HCT116 (cell line): ENCODE measurements at regions not wholly inside any gene's neighbourhood (a gene's known extent, or its start where the extent isn't known, plus 50 kb on each side); places are given as distances from the start of the nearest gene placed in this dataset.

ENCODE experiments used
- ATAC-seq: fragments of 200-7000 bp; cut with Tn5 transposase; 2 replicates; pipeline ENCODE4 v1.9.1; 2020; ENCODE audit warnings: mild to moderate bottlenecking, moderate library complexity
- BruUV-seq: library from RNA; stranded (reverse); fragments of 400-500 nt; replicated peaks from 2 replicates; lab custom pipeline; 2021; lab: Mats Ljungman, UMichigan
- CTCF ChIA-PET: fragments of 300-600 bp; sonication (Branson Sonifier 250); formaldehyde crosslinking; loops from one replicate; lab custom pipeline; 2021; ENCODE audit warnings: antibody characterized with exemption; lab: Charles Lee
- POLR2A ChIA-PET: fragments of 300-600, 350-600 bp; sonication (Branson Sonifier 250); formaldehyde crosslinking; loops from one replicate; lab custom pipeline; 2021; ENCODE audit warnings: antibody characterized with exemption; lab: Charles Lee
- RAD21 ChIA-PET, 2 experiments: fragments of 300-600 bp; sonication (Branson Sonifier 250); formaldehyde crosslinking; loops; one replicate each; lab custom pipeline; 2023; ENCODE audit warnings: low total read pairs in 2 of 2; ENCODE audit not compliant: uncharacterized antibody in 2 of 2, unreplicated experiment in 2 of 2, low non-redundant PET in 1 of 2; lab: Charles Lee
- DNase-seq: peaks from one replicate; pipeline ENCODE4 v3.0.0-alpha.2; 2010; ENCODE audit warnings: low read depth, low spot score
- H2AFZ ChIP-seq: fragments of 200-600 bp; shearing (Covaris generic), sonication (generic); 2 replicates; pipeline ENCODE4 v1.6.1; 2017; ENCODE audit warnings: low read depth, mixed run types, mixed read lengths, antibody characterized with exemption, low read length; ENCODE audit not compliant: poor library complexity, severe bottlenecking
- H3K27ac ChIP-seq: 2 replicates; pipeline ENCODE4 v1.5.1; 2012; ENCODE audit warnings: low read depth, low read length
- H3K27me3 ChIP-seq: fragments of 200-600 bp; sonication (generic); 2 replicates; pipeline ENCODE4 v1.6.1; 2016; ENCODE audit warnings: mixed run types, low read length, mixed read lengths; ENCODE audit not compliant: insufficient read depth
- H3K36me3 ChIP-seq, 2 experiments: fragments of 200-500 bp in 1 of 2; fragments of 200-600 bp in 1 of 2; sonication (Bioruptor generic) in 1 of 2; sonication (generic) in 1 of 2; 2 replicates each; pipeline versions ENCODE4 v1.5.1 to v1.6.1; 2014 to 2016; ENCODE audit warnings: low read length in 2 of 2, inconsistent platforms in 1 of 2, mixed read lengths in 1 of 2, mixed run types in 1 of 2; ENCODE audit not compliant: insufficient read depth in 2 of 2, control insufficient read depth in 1 of 2
- H3K4me1 ChIP-seq, 2 experiments: fragments of 200-600 bp in 1 of 2; sonication (generic) in 1 of 2; 2 replicates each; pipeline versions ENCODE4 v1.5.1 to v1.6.1; 2012 to 2017; ENCODE audit warnings: low read length in 2 of 2, inconsistent platforms in 1 of 2, mild to moderate bottlenecking in 1 of 2, mixed read lengths in 1 of 2, mixed run types in 1 of 2, moderate library complexity in 1 of 2; ENCODE audit not compliant: insufficient read depth in 2 of 2, control insufficient read depth in 1 of 2
- H3K4me2 ChIP-seq: fragments of 200-600 bp; sonication (generic); 2 replicates; pipeline ENCODE4 v1.6.1; 2017; ENCODE audit warnings: mixed run types, low read length, mixed read lengths
- H3K4me3 ChIP-seq, 2 experiments: fragments of 200-600 bp in 1 of 2; sonication (generic) in 1 of 2; replicated peaks in 1 of 2; 2 replicates each; pipeline ENCODE4 v1.5.1; 2011 to 2016; ENCODE audit warnings: low read length in 2 of 2, control low read depth in 1 of 2, low read depth in 1 of 2, mild to moderate bottlenecking in 1 of 2, mixed read lengths in 1 of 2, mixed run types in 1 of 2
- H3K79me2 ChIP-seq: fragments of 200-600 bp; sonication (generic); 2 replicates; pipeline ENCODE4 v1.6.1; 2017; ENCODE audit warnings: mild to moderate bottlenecking, mixed run types, low read length, moderate library complexity, mixed read lengths; ENCODE audit not compliant: insufficient read depth
- H3K9ac ChIP-seq: fragments of 200-600 bp; sonication (generic); 2 replicates; pipeline ENCODE4 v1.6.1; 2016; ENCODE audit warnings: low read length, mixed read lengths
- H3K9me2 ChIP-seq: fragments of 200-600 bp; sonication (generic), shearing (Covaris generic); 2 replicates; pipeline ENCODE4 v1.6.1; 2017; ENCODE audit warnings: mixed run types, mild to moderate bottlenecking, moderate library complexity; ENCODE audit not compliant: insufficient read depth
- H3K9me3 ChIP-seq, 2 experiments: fragments of 200-500 bp in 1 of 2; fragments of 200-600 bp in 1 of 2; sonication (Bioruptor generic) in 1 of 2; sonication (generic) in 1 of 2; 2 replicates each; pipeline ENCODE4 v1.6.1; 2014 to 2017; ENCODE audit warnings: low read length in 2 of 2, mixed read lengths in 2 of 2, inconsistent platforms in 1 of 2, low read depth in 1 of 2, mild to moderate bottlenecking in 1 of 2, mixed run types in 1 of 2, moderate library complexity in 1 of 2; ENCODE audit not compliant: control insufficient read depth in 1 of 2, insufficient read depth in 1 of 2
- H4K20me1 ChIP-seq: fragments of 200-600 bp; sonication (generic), shearing (Covaris generic); 2 replicates; pipeline ENCODE4 v1.6.1; 2017; ENCODE audit warnings: mixed run types, mild to moderate bottlenecking, moderate library complexity; ENCODE audit not compliant: insufficient read depth
- ATF3 ChIP-seq: IDR thresholded peaks from 2 replicates; pipeline ENCODE4 v1.6.1; 2012
- CBX3 ChIP-seq: IDR thresholded peaks from 2 replicates; pipeline ENCODE4 v1.6.1; 2012; ENCODE audit warnings: low read depth
- CEBPB ChIP-seq: IDR thresholded peaks from 2 replicates; pipeline ENCODE4 v1.6.1; 2012; ENCODE audit warnings: low read depth
- ELF1 ChIP-seq: IDR thresholded peaks from 2 replicates; pipeline ENCODE4 v1.6.1; 2012; ENCODE audit warnings: low read depth, borderline replicate concordance
- EZH2 ChIP-seq: fragments of 200-600 bp; sonication (generic); IDR thresholded peaks from 2 replicates; pipeline ENCODE4 v1.6.1; 2017; ENCODE audit warnings: antibody characterized with exemption, mixed run types
- EZH2phosphoT487 ChIP-seq: fragments of 200-600 bp; IDR thresholded peaks from 2 replicates; pipeline ENCODE4 v1.6.1; 2018; ENCODE audit warnings: antibody characterized with exemption, borderline replicate concordance
- FOSL1 ChIP-seq: IDR thresholded peaks from 2 replicates; pipeline ENCODE4 v1.6.1; 2012; ENCODE audit warnings: low read depth
- POLR2AphosphoS5 ChIP-seq: IDR thresholded peaks from 2 replicates; pipeline ENCODE4 v1.6.1; 2011; ENCODE audit warnings: mild to moderate bottlenecking, low read depth, low read length, moderate library complexity
- SIN3A ChIP-seq: IDR thresholded peaks from 2 replicates; pipeline ENCODE4 v1.6.1; 2012; ENCODE audit warnings: low read depth
- SP1 ChIP-seq: IDR thresholded peaks from 2 replicates; pipeline ENCODE4 v1.6.1; 2012; ENCODE audit warnings: low read depth
- SRF ChIP-seq: IDR thresholded peaks from 2 replicates; pipeline ENCODE4 v1.6.1; 2012; ENCODE audit warnings: low read depth
- TCF7L2 ChIP-seq: IDR thresholded peaks from 2 replicates; pipeline ENCODE4 v1.7.0; 2011; ENCODE audit warnings: borderline replicate concordance, inconsistent platforms; ENCODE audit not compliant: insufficient read depth, insufficient read length; ENCODE audit errors: extremely low read depth
- YY1 ChIP-seq: IDR thresholded peaks from 2 replicates; pipeline ENCODE4 v1.6.1; 2011; ENCODE audit warnings: low read length, low read depth, moderate library complexity, mild to moderate bottlenecking; ENCODE audit not compliant: insufficient replicate concordance; ENCODE audit errors: extremely low read depth
- ZBTB33 ChIP-seq: IDR thresholded peaks from 2 replicates; pipeline ENCODE4 v1.6.1; 2011; ENCODE audit warnings: mild to moderate bottlenecking, low read length, moderate library complexity; ENCODE audit not compliant: insufficient replicate concordance; ENCODE audit errors: extremely low read depth
- ZFX ChIP-seq: fragments of 450-650 bp; IDR thresholded peaks from 2 replicates; pipeline ENCODE4 v1.6.1; 2017
- ZNF274 ChIP-seq: fragments of 200-500 bp; sonication (Bioruptor generic); IDR thresholded peaks from 2 replicates; pipeline ENCODE4 v1.6.1; 2014; ENCODE audit warnings: mild to moderate bottlenecking, low read depth, low read length, inconsistent platforms
- intact Hi-C: fragments of 100-400 bp; cut with micrococcal nuclease; formaldehyde crosslinking; loops from 2 replicates; pipeline ENCODE4 v1.10.0; 2022
- TF ChIP-seq, protein P1 (sequence below), 3 experiments: fragments of 200-600 bp in 1 of 3; sonication (generic) in 1 of 3; IDR thresholded peaks in 2 of 3; conservative IDR thresholded peaks in 1 of 3; 2 replicates each; pipeline ENCODE4 v1.5.1; 2012 to 2017; ENCODE audit warnings: low read depth in 2 of 3, low read length in 2 of 3, antibody characterized with exemption in 1 of 3, borderline replicate concordance in 1 of 3, control low read depth in 1 of 3, mild to moderate bottlenecking in 1 of 3, mixed read lengths in 1 of 3, mixed run types in 1 of 3, moderate library complexity in 1 of 3; ENCODE audit not compliant: insufficient read depth in 1 of 3

DNA sequence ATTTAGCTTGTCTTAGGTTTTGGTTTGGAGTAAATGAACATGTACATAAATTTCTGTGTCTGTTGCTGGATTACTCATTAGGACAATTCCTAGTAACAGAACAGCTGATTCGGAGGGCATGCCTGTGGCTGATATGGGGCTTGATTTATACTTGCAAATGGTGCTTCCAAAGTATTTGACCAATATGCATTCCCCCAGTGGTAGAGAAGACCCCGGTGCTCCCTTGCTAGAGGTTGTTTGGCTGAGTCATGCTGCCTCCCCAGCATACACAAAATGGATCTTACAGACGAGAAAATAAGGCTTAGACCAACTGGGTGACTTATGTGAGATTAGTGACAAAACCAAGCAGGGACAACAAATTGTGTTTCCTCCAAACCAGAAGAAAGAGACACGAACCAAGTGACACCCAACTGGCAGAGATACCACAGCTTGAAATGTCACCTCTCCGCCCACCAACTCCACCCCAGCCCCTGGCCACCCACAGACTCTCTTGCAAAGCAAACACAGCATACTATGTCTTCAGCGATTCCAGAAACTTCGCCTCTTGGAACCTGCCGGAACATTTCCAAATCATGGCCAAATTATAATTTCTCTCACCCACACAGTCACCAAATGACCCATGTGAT lies 75.9 kb upstream of the ETS2 start:
- ATAC-seq (no peak), DNase-seq (no peak)
- H3K27ac ChIP-seq: no peak overlapping the region
- no peak overlapping the region for H2AFZ ChIP-seq
- CTCF ChIA-PET: no interaction called here
- no peak overlapping the region for H3K4me3 ChIP-seq
- intact Hi-C loops: loop anchor here (5.0 kb wide), 2 partner anchors 182 to 223 kb away; no protein-coding TSS in a partner anchor
- no peaks in the 10 kb centered on the region for H3K27me3 ChIP-seq
- RAD21 ChIA-PET: no interaction called here
- H3K9me3 ChIP-seq: peaks cover 11 to 12% of the 10 kb centered on the region in 2 experiments; a peak in 3 of 4 replicates
- BruUV-seq: no TSS peak
- H3K4me1 ChIP-seq: peaks cover 0 to 3% of the 10 kb centered on the region in 2 experiments; a peak in 1 of 4 replicates
- no peak overlapping the region for H3K9ac ChIP-seq
- H4K20me1 ChIP-seq: no peaks in the 10 kb centered on the region; the same call in 1 of the 2 replicates
- no peak overlapping the region for H3K4me2 ChIP-seq
- POLR2A ChIA-PET: no interaction called here
- H3K79me2 ChIP-seq: no peaks in the 10 kb centered on the region
- TF ChIP-seq EZH2 (no peak), ZNF274 (no peak), ZFX (no peak), YY1 (no peak), POLR2AphosphoS5 (no peak), CEBPB (no peak), ATF3 (no peak), ZBTB33 (no peak), FOSL1 (no peak), SIN3A (no peak), SP1 (no peak), ELF1 (no peak), EZH2phosphoT487 (no peak), SRF (no peak), TCF7L2 (no peak), CBX3 (no peak)
- TF ChIP-seq, protein P1, sequence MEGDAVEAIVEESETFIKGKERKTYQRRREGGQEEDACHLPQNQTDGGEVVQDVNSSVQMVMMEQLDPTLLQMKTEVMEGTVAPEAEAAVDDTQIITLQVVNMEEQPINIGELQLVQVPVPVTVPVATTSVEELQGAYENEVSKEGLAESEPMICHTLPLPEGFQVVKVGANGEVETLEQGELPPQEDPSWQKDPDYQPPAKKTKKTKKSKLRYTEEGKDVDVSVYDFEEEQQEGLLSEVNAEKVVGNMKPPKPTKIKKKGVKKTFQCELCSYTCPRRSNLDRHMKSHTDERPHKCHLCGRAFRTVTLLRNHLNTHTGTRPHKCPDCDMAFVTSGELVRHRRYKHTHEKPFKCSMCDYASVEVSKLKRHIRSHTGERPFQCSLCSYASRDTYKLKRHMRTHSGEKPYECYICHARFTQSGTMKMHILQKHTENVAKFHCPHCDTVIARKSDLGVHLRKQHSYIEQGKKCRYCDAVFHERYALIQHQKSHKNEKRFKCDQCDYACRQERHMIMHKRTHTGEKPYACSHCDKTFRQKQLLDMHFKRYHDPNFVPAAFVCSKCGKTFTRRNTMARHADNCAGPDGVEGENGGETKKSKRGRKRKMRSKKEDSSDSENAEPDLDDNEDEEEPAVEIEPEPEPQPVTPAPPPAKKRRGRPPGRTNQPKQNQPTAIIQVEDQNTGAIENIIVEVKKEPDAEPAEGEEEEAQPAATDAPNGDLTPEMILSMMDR (IDR thresholded peaks at IDR 0.05 in 2 of 3, conservative IDR thresholded peaks at IDR 0.05 in 1 of 3; ENCODE audit: borderline replicate concordance in 1 of 3, insufficient read depth in 1 of 3, low read depth in 2 of 3, low read length in 2 of 3): no peak
- no peaks in the 10 kb centered on the region for H3K36me3 ChIP-seq
- no peaks in the 10 kb centered on the region for H3K9me2 ChIP-seq
